Epithelial cell of esophagus (primary cell): ENCODE measurements at regions not wholly inside any gene's neighbourhood (a gene's known extent, or its start where the extent isn't known, plus 50 kb on each side); places are given as distances from the start of the nearest gene placed in this dataset.

Experiments used
- DNase-seq: peaks from one replicate; pipeline ENCODE4 v3.0.0; 2010; ENCODE audit warnings: low read depth
- H3K4me3 ChIP-seq: 2 replicates; pipeline ENCODE4 v1.5.1; 2011; ENCODE audit warnings: mild to moderate bottlenecking, low read length, control low read depth
- TF ChIP-seq, protein P1 (sequence below): IDR thresholded peaks from 2 replicates; pipeline ENCODE4 v1.5.1; 2011; ENCODE audit warnings: low read depth, mild to moderate bottlenecking, low read length, control low read depth, inconsistent platforms; ENCODE audit not compliant: insufficient read depth; ENCODE audit errors: missing control alignments

DNA sequence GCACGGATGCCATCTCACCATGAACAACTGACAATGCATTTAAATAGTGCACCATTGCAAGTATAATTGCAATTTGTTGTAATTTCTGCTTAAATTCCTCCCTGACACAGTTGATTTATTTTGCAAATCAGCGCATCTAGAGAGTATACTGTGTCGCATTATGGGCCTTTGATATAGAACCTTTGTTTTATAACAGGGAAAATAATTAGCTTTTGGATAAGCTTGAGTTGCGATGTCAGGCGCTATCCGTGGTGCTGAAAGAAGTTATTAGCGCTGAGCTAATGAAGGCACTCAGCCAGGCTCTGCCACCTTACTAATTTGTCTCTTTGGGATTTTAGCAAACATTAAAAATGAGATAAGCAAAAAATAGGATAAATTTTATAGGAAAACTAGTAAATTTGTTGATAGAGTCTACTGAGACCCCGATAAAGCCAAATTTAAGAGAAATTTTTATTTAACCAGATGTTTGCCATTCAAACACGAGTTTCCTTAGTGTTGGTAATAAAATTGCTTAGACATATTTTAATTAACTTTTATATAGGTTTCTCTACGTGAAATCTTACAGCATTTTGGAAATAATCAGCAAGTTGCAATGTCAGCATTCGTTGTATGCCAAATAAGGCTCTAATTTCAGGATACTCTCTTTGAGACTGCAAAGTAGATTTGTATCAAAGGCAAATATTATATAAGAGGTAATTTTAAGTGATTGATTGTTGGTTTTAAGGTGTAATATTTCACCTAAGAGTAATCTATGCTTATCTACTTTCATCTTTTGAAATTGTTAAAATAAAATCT lies 355.5 kb downstream of the TLR4 start:
- DNase-seq = peak; percentile 63
- TF ChIP-seq, protein P1, sequence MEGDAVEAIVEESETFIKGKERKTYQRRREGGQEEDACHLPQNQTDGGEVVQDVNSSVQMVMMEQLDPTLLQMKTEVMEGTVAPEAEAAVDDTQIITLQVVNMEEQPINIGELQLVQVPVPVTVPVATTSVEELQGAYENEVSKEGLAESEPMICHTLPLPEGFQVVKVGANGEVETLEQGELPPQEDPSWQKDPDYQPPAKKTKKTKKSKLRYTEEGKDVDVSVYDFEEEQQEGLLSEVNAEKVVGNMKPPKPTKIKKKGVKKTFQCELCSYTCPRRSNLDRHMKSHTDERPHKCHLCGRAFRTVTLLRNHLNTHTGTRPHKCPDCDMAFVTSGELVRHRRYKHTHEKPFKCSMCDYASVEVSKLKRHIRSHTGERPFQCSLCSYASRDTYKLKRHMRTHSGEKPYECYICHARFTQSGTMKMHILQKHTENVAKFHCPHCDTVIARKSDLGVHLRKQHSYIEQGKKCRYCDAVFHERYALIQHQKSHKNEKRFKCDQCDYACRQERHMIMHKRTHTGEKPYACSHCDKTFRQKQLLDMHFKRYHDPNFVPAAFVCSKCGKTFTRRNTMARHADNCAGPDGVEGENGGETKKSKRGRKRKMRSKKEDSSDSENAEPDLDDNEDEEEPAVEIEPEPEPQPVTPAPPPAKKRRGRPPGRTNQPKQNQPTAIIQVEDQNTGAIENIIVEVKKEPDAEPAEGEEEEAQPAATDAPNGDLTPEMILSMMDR = no peak

DNA sequence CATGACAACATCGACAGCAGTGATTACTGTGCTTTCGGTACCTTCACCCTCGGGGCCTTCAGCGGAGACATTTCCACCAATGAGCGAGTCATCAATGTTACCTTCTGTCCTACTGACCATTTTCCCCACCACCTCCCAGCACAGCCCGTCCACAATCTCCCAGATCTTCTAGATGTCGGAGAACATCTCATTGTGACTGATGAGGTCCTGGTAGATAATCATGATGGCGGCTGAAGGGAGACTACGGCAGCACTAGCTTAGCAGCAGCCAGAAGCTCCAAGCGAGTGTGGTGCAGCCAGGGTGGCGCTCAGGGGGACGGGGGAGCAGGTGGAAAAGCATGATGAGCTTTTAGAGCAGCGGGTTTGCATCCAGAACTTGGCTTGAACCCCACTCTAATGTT lies 379.0 kb downstream of the TLR4 start:
- no peak for DNase-seq

More for the DNA sequence above, 355.5 kb downstream of the TLR4 start:
- no peak overlapping the region for H3K4me3 ChIP-seq

DNA sequence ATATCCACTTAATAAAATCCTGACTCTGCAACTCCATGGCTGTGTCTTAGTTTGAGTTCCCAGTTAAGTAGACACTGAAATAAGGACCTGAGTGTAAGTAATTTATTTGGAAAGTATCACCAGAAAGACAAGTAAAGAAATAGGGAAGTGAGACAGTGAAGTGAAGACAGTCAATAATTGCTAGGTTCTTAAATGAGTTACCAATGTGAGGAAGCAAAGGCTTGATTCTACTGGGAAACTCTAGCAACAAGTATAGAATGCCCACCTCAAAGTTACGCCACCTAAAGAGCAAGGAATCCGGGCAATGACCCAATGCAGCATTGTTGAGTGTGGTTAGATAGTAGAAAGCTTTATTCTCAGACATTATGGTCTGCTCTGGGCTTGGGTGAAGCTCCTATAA lies 383.9 kb downstream of the TLR4 start:
- DNase-seq = no peak
- H3K4me3 ChIP-seq = no peak overlapping the region
- TF ChIP-seq, protein P1 = no peak

More for the DNA sequence above, 379.0 kb downstream of the TLR4 start:
- H3K4me3 ChIP-seq = no peak overlapping the region
- TF ChIP-seq, protein P1 = no peak

DNA sequence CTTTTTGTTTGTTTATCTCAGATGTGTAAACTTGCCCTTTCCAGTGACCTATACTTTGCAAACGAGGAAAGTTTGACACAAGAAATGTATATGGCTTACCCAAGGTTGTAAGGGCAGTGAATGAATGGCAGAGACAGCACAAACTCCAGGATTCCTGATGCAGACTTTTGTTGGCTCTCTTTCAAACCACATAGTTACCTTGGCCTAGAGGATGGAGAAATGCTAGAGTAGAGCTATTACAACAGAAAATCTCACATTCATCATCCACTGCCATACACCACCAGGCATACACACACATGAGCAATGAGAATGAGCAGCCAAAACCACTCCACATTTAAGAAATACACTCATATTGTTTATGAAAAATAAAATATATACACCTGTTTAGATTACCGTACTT lies 387.0 kb downstream of the TLR4 start:
- TF ChIP-seq, protein P1 = no peak
- DNase-seq = no peak
- H3K4me3 ChIP-seq = no peak overlapping the region

DNA sequence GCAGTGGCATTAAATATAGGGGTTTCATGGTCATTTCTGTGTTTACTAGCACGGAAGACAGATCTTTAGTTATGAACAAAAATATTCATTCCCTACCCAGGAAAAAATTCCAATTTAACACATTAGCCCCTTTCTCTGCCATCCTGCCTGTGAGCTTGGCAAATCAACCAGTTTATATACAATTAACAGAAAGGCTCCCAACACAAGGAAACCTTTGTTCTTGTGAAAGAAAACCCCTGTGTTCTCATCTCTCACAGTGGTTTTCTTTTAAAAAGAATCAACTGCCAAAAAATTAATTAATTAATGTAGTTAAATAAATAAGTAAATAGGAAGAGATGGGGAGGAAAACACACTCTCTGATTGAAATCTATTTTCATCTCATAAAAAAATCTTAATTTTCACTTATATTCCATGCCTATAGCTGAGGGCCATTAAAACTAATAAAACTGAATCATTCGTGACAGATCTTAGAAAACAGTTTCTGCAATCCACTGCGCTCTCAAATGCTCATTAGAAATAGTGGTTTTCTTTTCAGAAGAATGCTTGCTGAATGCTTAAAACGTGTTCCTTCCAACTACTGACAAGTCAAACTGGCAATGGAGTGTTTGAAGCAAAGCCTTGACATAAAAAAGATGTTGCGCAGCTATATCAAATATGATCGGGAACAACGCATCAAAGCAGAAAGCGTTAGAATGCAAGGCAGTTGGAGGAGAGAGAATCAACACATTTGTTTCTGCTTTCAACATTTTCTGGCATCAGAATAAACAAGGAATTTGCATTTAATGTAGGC lies 387.7 kb downstream of the TLR4 start:
- no peak overlapping the region for H3K4me3 ChIP-seq
- TF ChIP-seq, protein P1 = no peak
- DNase-seq = no peak

DNA sequence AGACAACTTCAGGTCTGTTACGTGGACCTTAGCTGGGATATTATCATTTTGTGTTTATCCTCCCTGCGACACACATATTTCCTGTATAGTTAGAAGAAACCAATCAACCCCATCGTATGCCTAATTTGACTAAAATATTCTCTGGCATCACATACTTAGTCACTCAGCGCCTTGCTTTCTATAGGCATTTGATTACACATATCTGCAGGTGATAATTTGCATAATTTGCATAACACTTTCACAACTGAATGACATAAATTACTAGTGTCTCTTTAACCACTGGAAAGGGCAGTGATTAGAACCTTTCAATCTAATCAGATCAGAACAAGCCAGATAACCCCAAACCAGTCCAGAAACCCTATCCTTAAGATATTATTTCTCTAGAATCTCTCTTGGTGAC lies 390.2 kb downstream of the TLR4 start:
- no peak for DNase-seq
- no peak overlapping the region for H3K4me3 ChIP-seq
- TF ChIP-seq, protein P1 = no peak
